CD14-positive monocyte (primary cell): ENCODE measurements at regions not wholly inside any gene's neighbourhood (a gene's known extent, or its start where the extent isn't known, plus 50 kb on each side); places are given as distances from the start of the nearest gene placed in this dataset.

ENCODE experiments used
- DNase-seq, 3 donors: peaks; one replicate each; pipeline ENCODE4 v3.0.0-alpha.2; 2011 to 2022
- H2AFZ ChIP-seq: 2 replicates; pipeline ENCODE4 v1.6.0; 2012; ENCODE audit warnings: mild to moderate bottlenecking, low read depth, low read length, inconsistent platforms; ENCODE audit not compliant: insufficient read depth, poor library complexity, severe bottlenecking
- H3K27ac ChIP-seq, 2 donors: 1 replicate in 1 of 2; 2 replicates in 1 of 2; pipeline ENCODE4 v1.5.1; 2012 to 2013; ENCODE audit warnings: low read length in 2 of 2, control low read depth in 1 of 2, inconsistent platforms in 1 of 2, low read depth in 1 of 2, mild to moderate bottlenecking in 1 of 2
- H3K27me3 ChIP-seq, 2 donors: one replicate each; pipeline versions ENCODE4 v1.6.0 to v1.6.1; 2011 to 2013; ENCODE audit warnings: low read length in 2 of 2; ENCODE audit not compliant: control insufficient read depth in 2 of 2, insufficient read depth in 2 of 2
- H3K36me3 ChIP-seq, 2 donors: replicated peaks in 1 of 2; 1 replicate in 1 of 2; 2 replicates in 1 of 2; pipeline versions ENCODE4 v1.5.1 to v1.6.1; 2012 to 2013; ENCODE audit warnings: low read length in 2 of 2, control low read depth in 1 of 2, inconsistent platforms in 1 of 2, mild to moderate bottlenecking in 1 of 2; ENCODE audit not compliant: insufficient read depth in 2 of 2, control insufficient read depth in 1 of 2
- H3K4me1 ChIP-seq, 2 donors: 1 replicate in 1 of 2; 2 replicates in 1 of 2; pipeline versions ENCODE4 v1.5.1 to v1.6.1; 2012 to 2013; ENCODE audit warnings: low read length in 2 of 2, control low read depth in 1 of 2, inconsistent platforms in 1 of 2, mild to moderate bottlenecking in 1 of 2, moderate library complexity in 1 of 2; ENCODE audit not compliant: insufficient read depth in 2 of 2, control insufficient read depth in 1 of 2
- H3K4me2 ChIP-seq: replicated peaks from 2 replicates; pipeline ENCODE3; 2012; ENCODE audit warnings: low read length, moderate library complexity, mild to moderate bottlenecking; ENCODE audit not compliant: poor library complexity, severe bottlenecking; ENCODE audit errors: extremely low read depth
- H3K4me3 ChIP-seq, 3 experiments: fragments of 200-600 bp in 1 of 3; sonication (generic) in 1 of 3; replicated peaks in 1 of 3; 1 replicate in 2 of 3; 2 replicates in 1 of 3; pipeline ENCODE4 v1.5.1; 2011 to 2013; ENCODE audit warnings: low read length in 3 of 3, mild to moderate bottlenecking in 3 of 3, control low read depth in 2 of 3, low read depth in 2 of 3, inconsistent platforms in 1 of 3, moderate library complexity in 1 of 3
- H3K79me2 ChIP-seq: 2 replicates; pipeline ENCODE4 v1.6.0; 2012; ENCODE audit warnings: mild to moderate bottlenecking, control low read depth, inconsistent platforms, low read length, moderate library complexity; ENCODE audit not compliant: insufficient read depth
- H3K9ac ChIP-seq: 2 replicates; pipeline ENCODE4 v1.6.0; 2017; ENCODE audit warnings: low read length, mild to moderate bottlenecking; ENCODE audit not compliant: insufficient read depth, poor library complexity, severe bottlenecking
- H3K9me3 ChIP-seq, 2 donors: replicated peaks in 1 of 2; 1 replicate in 1 of 2; 2 replicates in 1 of 2; pipeline versions ENCODE4 v1.5.1 to v1.6.1; 2012 to 2013; ENCODE audit warnings: low read length in 2 of 2, control low read depth in 1 of 2; ENCODE audit not compliant: control insufficient read depth in 1 of 2, insufficient read depth in 1 of 2
- H4K20me1 ChIP-seq: 2 replicates; pipeline ENCODE4 v1.6.0; 2012; ENCODE audit warnings: mild to moderate bottlenecking, low read length, control low read depth, moderate library complexity; ENCODE audit not compliant: insufficient read depth
- H3K27ac Mint-ChIP-seq, 7 donors: one replicate each; pipeline ENCODE4 v1.8.0; 2020; ENCODE audit warnings: mild to moderate bottlenecking in 7 of 7, mixed read lengths in 7 of 7, moderate library complexity in 6 of 7, inconsistent platforms in 2 of 7
- H3K27me3 Mint-ChIP-seq, 3 donors: one replicate each; pipeline ENCODE4 v1.8.0; 2021 to 2022; ENCODE audit warnings: low read depth in 3 of 3, mild to moderate bottlenecking in 3 of 3, mixed read lengths in 3 of 3, moderate library complexity in 3 of 3, inconsistent platforms in 1 of 3
- H3K36me3 Mint-ChIP-seq, 2 donors: one replicate each; pipeline ENCODE4 v1.8.0; 2020; ENCODE audit warnings: mixed read lengths in 2 of 2, inconsistent platforms in 1 of 2, mild to moderate bottlenecking in 1 of 2
- H3K4me1 Mint-ChIP-seq: one replicate; pipeline ENCODE4 v1.8.0; 2020; ENCODE audit warnings: mild to moderate bottlenecking, mixed read lengths
- H3K4me3 Mint-ChIP-seq, 2 donors: one replicate each; pipeline ENCODE4 v1.8.0; 2020; ENCODE audit warnings: mild to moderate bottlenecking in 2 of 2, mixed read lengths in 2 of 2, moderate library complexity in 1 of 2
- H3K9me3 Mint-ChIP-seq, 7 donors: one replicate each; pipeline ENCODE4 v1.8.0; 2020 to 2022; ENCODE audit warnings: mixed read lengths in 7 of 7, mild to moderate bottlenecking in 6 of 7, moderate library complexity in 6 of 7, inconsistent platforms in 2 of 7
- intact Hi-C, 2 donors: fragments of 100-400 bp; cut with micrococcal nuclease; formaldehyde crosslinking; loops; one replicate each; pipeline versions ENCODE4 v1.15.0 to v1.15.1; 2023
- TF ChIP-seq, protein P1 (sequence below): fragments of 200-600 bp; IDR thresholded peaks from one replicate; pipeline ENCODE4 v1.8.0; 2022; ENCODE audit warnings: antibody characterized with exemption, mild to moderate bottlenecking

DNA sequence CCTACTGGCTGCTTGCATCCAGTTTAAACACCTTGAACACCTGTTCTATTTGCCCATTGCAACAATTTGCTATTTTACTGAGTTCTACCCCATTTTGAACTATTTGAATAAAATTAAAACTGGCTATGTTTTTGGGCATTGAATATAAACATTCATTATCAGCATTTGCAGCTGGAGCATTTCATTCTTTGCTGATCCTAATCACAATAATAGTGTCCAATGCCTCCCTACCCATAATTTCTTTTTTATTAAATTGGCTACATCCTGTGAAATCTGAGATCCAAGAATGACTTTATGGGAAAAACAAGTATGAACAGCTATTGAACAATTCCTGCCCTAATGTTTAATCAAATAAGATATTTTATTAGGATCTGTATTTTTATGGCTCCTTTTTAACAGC, 447.9 kb downstream of the PLA2G4A start:
- intact Hi-C loops: no loop called here
- H3K27ac Mint-ChIP-seq: no peak overlapping the region
- no peaks in the 10 kb centered on the region for H4K20me1 ChIP-seq
- no peak overlapping the region for H3K9ac ChIP-seq
- no peak overlapping the region for H3K4me3 ChIP-seq
- TF ChIP-seq, protein P1, sequence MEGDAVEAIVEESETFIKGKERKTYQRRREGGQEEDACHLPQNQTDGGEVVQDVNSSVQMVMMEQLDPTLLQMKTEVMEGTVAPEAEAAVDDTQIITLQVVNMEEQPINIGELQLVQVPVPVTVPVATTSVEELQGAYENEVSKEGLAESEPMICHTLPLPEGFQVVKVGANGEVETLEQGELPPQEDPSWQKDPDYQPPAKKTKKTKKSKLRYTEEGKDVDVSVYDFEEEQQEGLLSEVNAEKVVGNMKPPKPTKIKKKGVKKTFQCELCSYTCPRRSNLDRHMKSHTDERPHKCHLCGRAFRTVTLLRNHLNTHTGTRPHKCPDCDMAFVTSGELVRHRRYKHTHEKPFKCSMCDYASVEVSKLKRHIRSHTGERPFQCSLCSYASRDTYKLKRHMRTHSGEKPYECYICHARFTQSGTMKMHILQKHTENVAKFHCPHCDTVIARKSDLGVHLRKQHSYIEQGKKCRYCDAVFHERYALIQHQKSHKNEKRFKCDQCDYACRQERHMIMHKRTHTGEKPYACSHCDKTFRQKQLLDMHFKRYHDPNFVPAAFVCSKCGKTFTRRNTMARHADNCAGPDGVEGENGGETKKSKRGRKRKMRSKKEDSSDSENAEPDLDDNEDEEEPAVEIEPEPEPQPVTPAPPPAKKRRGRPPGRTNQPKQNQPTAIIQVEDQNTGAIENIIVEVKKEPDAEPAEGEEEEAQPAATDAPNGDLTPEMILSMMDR: no peak
- no peak overlapping the region for H3K4me2 ChIP-seq
- no peaks in the 10 kb centered on the region for H3K36me3 ChIP-seq
- H3K9me3 Mint-ChIP-seq: no peaks in the 10 kb centered on the region
- H3K27me3 Mint-ChIP-seq: no peaks in the 10 kb centered on the region
- H2AFZ ChIP-seq: no peak overlapping the region
- no peaks in the 10 kb centered on the region for H3K9me3 ChIP-seq
- H3K79me2 ChIP-seq: no peaks in the 10 kb centered on the region
- H3K4me1 Mint-ChIP-seq: no peaks in the 10 kb centered on the region
- H3K36me3 Mint-ChIP-seq: no peaks in the 10 kb centered on the region
- H3K27me3 ChIP-seq: no peaks in the 10 kb centered on the region
- no peak for DNase-seq
- H3K4me1 ChIP-seq: no peaks in the 10 kb centered on the region
- no peak overlapping the region for H3K4me3 Mint-ChIP-seq
- no peak overlapping the region for H3K27ac ChIP-seq

GRCh38 chr1:187280031-187280430, 451.3 kb downstream of the PLA2G4A start:
- H3K9me3 Mint-ChIP-seq: no peaks in the 10 kb centered on the region
- intact Hi-C loops: no loop called here
- no peaks in the 10 kb centered on the region for H3K79me2 ChIP-seq
- no peaks in the 10 kb centered on the region for H3K9me3 ChIP-seq
- H3K9ac ChIP-seq: no peak overlapping the region
- no peak for DNase-seq
- no peak overlapping the region for H3K4me2 ChIP-seq
- H3K36me3 Mint-ChIP-seq: no peaks in the 10 kb centered on the region
- no peak overlapping the region for H2AFZ ChIP-seq
- no peak overlapping the region for H3K27ac Mint-ChIP-seq
- no peaks in the 10 kb centered on the region for H3K4me1 ChIP-seq
- H4K20me1 ChIP-seq: no peaks in the 10 kb centered on the region
- no peaks in the 10 kb centered on the region for H3K36me3 ChIP-seq
- no peak overlapping the region for H3K4me3 ChIP-seq
- H3K27me3 Mint-ChIP-seq: no peaks in the 10 kb centered on the region
- H3K27me3 ChIP-seq: no peaks in the 10 kb centered on the region
- no peak overlapping the region for H3K27ac ChIP-seq
- no peak overlapping the region for H3K4me3 Mint-ChIP-seq
- H3K4me1 Mint-ChIP-seq: no peaks in the 10 kb centered on the region
- TF ChIP-seq, protein P1: no peak
